CD4-positive, alpha-beta memory T cell (primary cell): ENCODE measurements at regions not wholly inside any gene's neighbourhood (a gene's known extent, or its start where the extent isn't known, plus 50 kb on each side); places are given as distances from the start of the nearest gene placed in this dataset.

ENCODE experiments used
- CTCF ChIA-PET: fragments of 350-600 bp; sonication (Branson Sonifier 250); formaldehyde crosslinking; loops from one replicate; lab custom pipeline; 2021; ENCODE audit warnings: inconsistent platforms; ENCODE audit not compliant: partially characterized antibody; lab: Charles Lee
- POLR2A ChIA-PET: fragments of 350-600 bp; sonication (Branson Sonifier 250); formaldehyde crosslinking; loops from one replicate; lab custom pipeline; 2021; ENCODE audit not compliant: partially characterized antibody; lab: Charles Lee
- DNase-seq, 5 donors: peaks; one replicate each; pipeline versions ENCODE4 v3.0.0 to v3.0.0-alpha.2; 2020 to 2022; ENCODE audit warnings: mixed read lengths in 1 of 5
- H3K27ac ChIP-seq: one replicate; pipeline ENCODE4 v1.7.0; 2013; ENCODE audit warnings: low read depth, low read length
- H3K27me3 ChIP-seq: 2 replicates; pipeline ENCODE4 v1.7.0; 2013; ENCODE audit warnings: mild to moderate bottlenecking, low read length, moderate library complexity; ENCODE audit not compliant: insufficient read depth
- H3K36me3 ChIP-seq: 2 replicates; pipeline ENCODE4 v1.7.0; 2013; ENCODE audit warnings: mild to moderate bottlenecking, low read length, moderate library complexity; ENCODE audit not compliant: insufficient read depth
- H3K4me1 ChIP-seq: 2 replicates; pipeline ENCODE4 v1.7.0; 2013; ENCODE audit warnings: mild to moderate bottlenecking, low read length, moderate library complexity; ENCODE audit not compliant: insufficient read depth
- H3K4me3 ChIP-seq, 2 donors: one replicate each; pipeline ENCODE4 v1.7.0; 2013; ENCODE audit warnings: low read length in 2 of 2, mild to moderate bottlenecking in 1 of 2
- H3K9me3 ChIP-seq, 2 donors: one replicate each; pipeline ENCODE4 v1.7.0; 2013; ENCODE audit warnings: low read length in 2 of 2, control low read depth in 1 of 2; ENCODE audit not compliant: control insufficient read depth in 1 of 2
- H3K27ac Mint-ChIP-seq, 7 donors: one replicate each; pipeline ENCODE4 v1.8.0; 2020 to 2021; ENCODE audit warnings: mixed read lengths in 7 of 7, mild to moderate bottlenecking in 6 of 7, inconsistent platforms in 3 of 7, moderate library complexity in 3 of 7
- H3K27me3 Mint-ChIP-seq, 2 donors: one replicate each; pipeline ENCODE4 v1.8.0; 2020 to 2021; ENCODE audit warnings: mixed read lengths in 2 of 2
- H3K36me3 Mint-ChIP-seq, 2 donors: one replicate each; pipeline ENCODE4 v1.8.0; 2020 to 2021; ENCODE audit warnings: mixed read lengths in 2 of 2, inconsistent platforms in 1 of 2, mild to moderate bottlenecking in 1 of 2
- H3K4me1 Mint-ChIP-seq, 4 donors: one replicate each; pipeline ENCODE4 v1.8.0; 2020 to 2021; ENCODE audit warnings: mixed read lengths in 4 of 4, mild to moderate bottlenecking in 1 of 4
- H3K4me3 Mint-ChIP-seq, 8 donors: one replicate each; pipeline ENCODE4 v1.8.0; 2020 to 2021; ENCODE audit warnings: mixed read lengths in 8 of 8, mild to moderate bottlenecking in 7 of 8, moderate library complexity in 6 of 8, inconsistent platforms in 3 of 8
- H3K9me3 Mint-ChIP-seq, 8 donors: one replicate each; pipeline ENCODE4 v1.8.0; 2020 to 2021; ENCODE audit warnings: mixed read lengths in 8 of 8, mild to moderate bottlenecking in 5 of 8, inconsistent platforms in 3 of 8, moderate library complexity in 1 of 8
- intact Hi-C: fragments of 100-400 bp; cut with micrococcal nuclease; formaldehyde crosslinking; loops from one replicate; pipeline ENCODE4 v1.15.1; 2023

GRCh38 chr12:83538361-83538965, 851.8 kb downstream of the TMTC2 start:
- Histone ChIP-seq H3K27me3 (no peaks in the 10 kb centered on the region), H3K36me3 (no peaks in the 10 kb centered on the region), H3K9me3 (no peaks in the 10 kb centered on the region), H3K4me1 (no peaks in the 10 kb centered on the region), H3K27ac (no peak overlapping the region), H3K4me3 (no peak overlapping the region)
- Mint-ChIP-seq H3K9me3 (no peaks in the 10 kb centered on the region), H3K4me1 (no peaks in the 10 kb centered on the region), H3K27me3 (no peaks in the 10 kb centered on the region), H3K36me3 (no peaks in the 10 kb centered on the region), H3K4me3 (no peak overlapping the region), H3K27ac (no peak overlapping the region)
- ChIA-PET POLR2A (no interaction called here), CTCF (no interaction called here)
- intact Hi-C loops, result no loop called here
- no peak for DNase-seq

GRCh38 chr12:83537428-83538053, 850.8 kb downstream of the TMTC2 start:
- H3K27ac Mint-ChIP-seq, result no peak overlapping the region
- no peak for DNase-seq
- Histone ChIP-seq H3K4me1 (no peaks in the 10 kb centered on the region), H3K27me3 (no peaks in the 10 kb centered on the region), H3K36me3 (no peaks in the 10 kb centered on the region), H3K4me3 (no peak overlapping the region), H3K9me3 (no peaks in the 10 kb centered on the region), H3K27ac (no peak overlapping the region)
- CTCF ChIA-PET, result no interaction called here
- POLR2A ChIA-PET, result no interaction called here
- H3K9me3 Mint-ChIP-seq, result no peaks in the 10 kb centered on the region
- no peak overlapping the region for H3K4me3 Mint-ChIP-seq
- no peaks in the 10 kb centered on the region for H3K4me1 Mint-ChIP-seq
- H3K27me3 Mint-ChIP-seq, result no peaks in the 10 kb centered on the region
- intact Hi-C loops, result no loop called here
- H3K36me3 Mint-ChIP-seq, result no peaks in the 10 kb centered on the region

- Histone ChIP-seq H3K36me3 (no peaks in the 10 kb centered on the region), H3K27me3 (no peaks in the 10 kb centered on the region), H3K4me1 (no peaks in the 10 kb centered on the region), H3K27ac (no peak overlapping the region), H3K4me3 (no peak overlapping the region), H3K9me3 (no peaks in the 10 kb centered on the region)
- ChIA-PET CTCF (no interaction called here), POLR2A (no interaction called here)
- no peak for DNase-seq
- Mint-ChIP-seq H3K4me3 (no peak overlapping the region), H3K36me3 (no peaks in the 10 kb centered on the region), H3K27me3 (no peaks in the 10 kb centered on the region), H3K9me3 (no peaks in the 10 kb centered on the region), H3K4me1 (no peaks in the 10 kb centered on the region), H3K27ac (no peak overlapping the region)
- intact Hi-C loops, result no loop called here
Observed at GRCh38 chr12:83536496-83536895, 849.8 kb downstream of the TMTC2 start.

GRCh38 chr12:83528571-83528970, 841.9 kb downstream of the TMTC2 start:
- Histone ChIP-seq H3K9me3 (no peaks in the 10 kb centered on the region), H3K4me3 (no peak overlapping the region), H3K27me3 (no peaks in the 10 kb centered on the region), H3K27ac (no peak overlapping the region), H3K36me3 (no peaks in the 10 kb centered on the region), H3K4me1 (no peaks in the 10 kb centered on the region)
- intact Hi-C loops, result no loop called here
- Mint-ChIP-seq H3K4me1 (no peaks in the 10 kb centered on the region), H3K27ac (no peak overlapping the region), H3K36me3 (no peaks in the 10 kb centered on the region), H3K9me3 (peaks cover 0 to 7% (median under 1%) of the 10 kb centered on the region in 8 donors), H3K27me3 (no peaks in the 10 kb centered on the region), H3K4me3 (no peak overlapping the region)
- no peak for DNase-seq
- POLR2A ChIA-PET, result no interaction called here
- CTCF ChIA-PET, result no interaction called here

GRCh38 chr12:83527810-83528209, 841.1 kb downstream of the TMTC2 start:
- DNase-seq, result no peak
- no peaks in the 10 kb centered on the region for H3K4me1 Mint-ChIP-seq
- H3K4me3 Mint-ChIP-seq, result no peak overlapping the region
- ChIA-PET POLR2A (no interaction called here), CTCF (no interaction called here)
- no peak overlapping the region for H3K27ac Mint-ChIP-seq
- H3K27me3 Mint-ChIP-seq, result no peaks in the 10 kb centered on the region
- Histone ChIP-seq H3K27ac (no peak overlapping the region), H3K36me3 (no peaks in the 10 kb centered on the region), H3K4me3 (no peak overlapping the region), H3K27me3 (no peaks in the 10 kb centered on the region), H3K4me1 (no peaks in the 10 kb centered on the region), H3K9me3 (no peaks in the 10 kb centered on the region)
- H3K9me3 Mint-ChIP-seq, result peaks cover 0 to 9% (median 1%) of the 10 kb centered on the region in 8 donors
- H3K36me3 Mint-ChIP-seq, result no peaks in the 10 kb centered on the region
- intact Hi-C loops, result no loop called here

GRCh38 chr12:83515306-83516026, 828.8 kb downstream of the TMTC2 start:
- H3K4me3 ChIP-seq, result no peak overlapping the region
- Mint-ChIP-seq H3K4me3 (no peak overlapping the region), H3K9me3 (peaks cover 0 to 4% (median 0%) of the 10 kb centered on the region in 8 donors), H3K36me3 (no peaks in the 10 kb centered on the region), H3K27ac (no peak overlapping the region), H3K4me1 (no peaks in the 10 kb centered on the region), H3K27me3 (no peaks in the 10 kb centered on the region)
- H3K27me3 ChIP-seq, result no peaks in the 10 kb centered on the region
- ChIA-PET CTCF (no interaction called here), POLR2A (no interaction called here)
- intact Hi-C loops, result no loop called here
- no peaks in the 10 kb centered on the region for H3K9me3 ChIP-seq
- DNase-seq, result no peak
- no peaks in the 10 kb centered on the region for H3K4me1 ChIP-seq
- no peaks in the 10 kb centered on the region for H3K36me3 ChIP-seq
- no peak overlapping the region for H3K27ac ChIP-seq

- Histone ChIP-seq H3K4me3 (no peak overlapping the region), H3K9me3 (no peaks in the 10 kb centered on the region), H3K4me1 (no peaks in the 10 kb centered on the region), H3K36me3 (no peaks in the 10 kb centered on the region), H3K27me3 (no peaks in the 10 kb centered on the region), H3K27ac (no peak overlapping the region)
- ChIA-PET POLR2A (no interaction called here), CTCF (no interaction called here)
- H3K9me3 Mint-ChIP-seq, result peaks cover 0 to 4% (median 0%) of the 10 kb centered on the region in 8 donors
- no peak overlapping the region for H3K27ac Mint-ChIP-seq
- DNase-seq, result no peak
- H3K4me1 Mint-ChIP-seq, result no peaks in the 10 kb centered on the region
- intact Hi-C loops, result no loop called here
- H3K36me3 Mint-ChIP-seq, result no peaks in the 10 kb centered on the region
- H3K27me3 Mint-ChIP-seq, result no peaks in the 10 kb centered on the region
- no peak overlapping the region for H3K4me3 Mint-ChIP-seq
Observed at GRCh38 chr12:83514372-83514771, 827.7 kb downstream of the TMTC2 start.
